Fibroblast of the conjunctiva (primary cell): ENCODE measurements at regions not wholly inside any gene's neighbourhood (a gene's known extent, or its start where the extent isn't known, plus 50 kb on each side); places are given as distances from the start of the nearest gene placed in this dataset.

ENCODE experiments used
- DNase-seq: peaks from one replicate; pipeline ENCODE4 v3.0.0-alpha.2; 2010; ENCODE audit warnings: low read depth

- DNase-seq = no peak
Observed at GRCh38 chr4:159445692-159446091, 342.8 kb downstream of the RAPGEF2 start.

- peak; percentile 60 for DNase-seq
Observed at GRCh38 chr4:159446266-159446976, 343.5 kb downstream of the RAPGEF2 start.

DNA sequence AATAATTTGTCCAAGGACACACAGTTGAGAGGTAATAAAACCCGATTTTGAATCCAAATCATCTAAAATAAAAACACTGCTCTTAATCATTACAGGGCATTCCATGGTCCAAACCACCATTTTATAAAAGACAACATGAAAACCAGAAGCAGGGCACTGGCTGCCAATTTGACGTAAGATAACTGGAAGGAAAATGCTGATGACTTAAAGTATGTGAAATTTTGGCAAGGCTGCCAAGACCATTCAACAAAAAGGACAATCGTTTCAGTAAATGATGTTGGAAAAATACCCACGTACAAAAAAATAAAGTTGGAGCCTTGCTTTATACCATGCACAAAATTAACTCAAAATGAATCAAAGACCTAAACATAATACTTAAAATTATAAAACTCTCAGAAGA lies 344.4 kb downstream of the RAPGEF2 start:
- DNase-seq = no peak

- DNase-seq = no peak
Observed at GRCh38 chr4:159451006-159451405, 348.1 kb downstream of the RAPGEF2 start.

DNA sequence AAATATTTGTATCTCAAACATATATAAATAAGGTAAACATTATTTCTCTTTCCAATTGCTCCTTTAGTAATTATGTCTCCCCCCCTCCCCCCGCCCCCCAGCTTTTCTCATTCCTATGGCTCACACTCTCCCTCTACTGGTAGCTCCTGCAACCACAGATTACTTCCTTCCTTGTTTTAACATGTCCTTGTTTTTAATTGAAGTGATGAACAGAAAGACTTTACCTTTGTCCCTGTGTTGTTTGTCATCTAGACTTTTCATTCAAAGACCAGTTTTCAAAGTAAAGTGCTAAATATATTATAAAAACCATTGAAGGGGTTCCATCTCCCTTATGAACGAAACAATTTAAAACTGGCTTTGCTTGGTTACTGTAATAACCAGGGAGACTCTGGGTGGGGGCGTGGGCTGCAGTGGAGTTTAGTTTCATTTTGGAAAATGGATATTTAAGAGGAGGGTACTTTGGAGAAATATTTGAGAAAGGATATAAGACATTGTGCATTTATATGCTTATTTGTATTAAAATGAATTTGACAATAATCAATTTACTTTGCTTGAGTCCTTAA lies 352.9 kb downstream of the RAPGEF2 start:
- DNase-seq = no peak

DNA sequence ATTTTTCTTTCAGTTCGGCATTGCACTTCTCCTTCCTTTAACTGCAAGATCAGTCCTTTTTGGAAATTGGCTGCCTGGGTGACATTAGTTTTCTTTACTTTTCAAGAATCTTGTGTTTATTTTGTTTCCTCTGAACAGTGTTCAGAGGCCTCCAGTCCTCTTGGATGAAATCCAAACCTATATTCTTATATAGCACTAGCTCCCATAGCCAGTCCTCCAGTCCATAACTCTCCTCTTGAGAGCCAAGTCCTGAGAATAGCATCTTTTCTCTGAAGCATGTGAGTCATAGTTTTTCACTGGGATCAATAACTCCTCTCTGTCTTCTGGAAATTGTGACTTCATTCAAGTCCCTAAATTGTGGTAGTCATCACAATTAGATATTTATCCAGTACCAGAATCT lies 357.5 kb downstream of the RAPGEF2 start:
- DNase-seq = no peak

- no peak for DNase-seq
Observed at GRCh38 chr4:159463235-159463634, 360.4 kb downstream of the RAPGEF2 start.

DNA sequence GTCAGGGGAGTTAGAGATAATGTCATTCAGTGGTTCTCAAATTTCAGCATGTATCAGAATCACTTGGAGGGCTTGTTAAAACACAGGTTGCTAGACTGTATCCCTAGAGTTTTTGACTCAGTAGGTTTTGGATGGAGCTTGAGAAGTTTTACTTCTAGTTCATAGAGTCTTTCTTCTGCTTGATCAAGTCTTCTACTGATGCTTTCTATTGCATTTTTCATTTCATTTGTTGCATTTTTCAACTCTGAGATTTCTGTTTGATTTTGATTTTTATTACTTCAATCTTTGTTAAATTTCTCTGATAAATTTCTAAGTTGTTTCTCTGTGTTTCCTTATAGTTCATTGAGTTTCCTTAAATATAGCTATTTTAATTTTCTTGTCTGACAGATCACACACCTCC lies 361.4 kb downstream of the RAPGEF2 start:
- no peak for DNase-seq

- no peak for DNase-seq
Observed at GRCh38 chr4:159476886-159477285, 374.0 kb downstream of the RAPGEF2 start.

DNA sequence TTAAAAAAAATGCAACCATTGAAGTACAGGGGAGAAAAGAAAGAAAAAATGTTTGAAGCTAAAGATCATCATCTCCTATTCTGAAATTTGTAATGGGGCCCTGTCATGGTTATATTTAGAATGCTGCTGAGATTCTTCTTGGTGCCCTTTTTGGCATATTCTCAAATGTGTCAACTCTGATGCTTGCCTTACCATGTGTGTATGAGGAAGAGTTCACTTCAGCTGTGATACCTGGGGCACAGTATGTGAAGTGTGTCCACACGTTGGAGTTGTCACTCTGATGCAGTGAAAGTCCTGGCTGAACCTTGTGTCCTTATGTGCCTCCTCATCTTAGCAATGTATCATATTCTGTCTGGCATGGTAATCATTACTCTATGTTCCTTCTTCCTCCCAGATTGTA lies 377.9 kb downstream of the RAPGEF2 start:
- DNase-seq = no peak

DNA sequence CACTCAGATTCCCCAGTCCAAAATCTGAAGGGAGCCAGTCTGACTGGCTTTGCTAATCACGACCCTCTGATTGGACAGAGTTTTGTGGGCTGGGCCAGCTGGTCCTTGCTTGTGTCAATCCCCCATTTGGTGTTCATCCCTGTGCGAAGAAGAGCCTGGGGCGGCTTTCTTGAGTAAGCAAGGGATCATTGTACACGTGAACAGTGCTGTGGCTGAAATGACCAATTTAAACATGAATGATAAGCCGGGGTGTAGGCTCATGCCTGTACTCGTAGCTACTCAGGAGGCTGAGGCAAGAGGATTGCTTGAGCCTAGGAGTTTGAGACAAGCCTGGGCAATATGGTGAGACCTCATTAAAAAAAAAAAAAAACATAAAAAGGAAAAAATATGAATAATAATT lies 379.1 kb downstream of the RAPGEF2 start:
- no peak for DNase-seq

- no peak for DNase-seq
Observed at GRCh38 chr4:159483110-159483781, 380.4 kb downstream of the RAPGEF2 start.

DNA sequence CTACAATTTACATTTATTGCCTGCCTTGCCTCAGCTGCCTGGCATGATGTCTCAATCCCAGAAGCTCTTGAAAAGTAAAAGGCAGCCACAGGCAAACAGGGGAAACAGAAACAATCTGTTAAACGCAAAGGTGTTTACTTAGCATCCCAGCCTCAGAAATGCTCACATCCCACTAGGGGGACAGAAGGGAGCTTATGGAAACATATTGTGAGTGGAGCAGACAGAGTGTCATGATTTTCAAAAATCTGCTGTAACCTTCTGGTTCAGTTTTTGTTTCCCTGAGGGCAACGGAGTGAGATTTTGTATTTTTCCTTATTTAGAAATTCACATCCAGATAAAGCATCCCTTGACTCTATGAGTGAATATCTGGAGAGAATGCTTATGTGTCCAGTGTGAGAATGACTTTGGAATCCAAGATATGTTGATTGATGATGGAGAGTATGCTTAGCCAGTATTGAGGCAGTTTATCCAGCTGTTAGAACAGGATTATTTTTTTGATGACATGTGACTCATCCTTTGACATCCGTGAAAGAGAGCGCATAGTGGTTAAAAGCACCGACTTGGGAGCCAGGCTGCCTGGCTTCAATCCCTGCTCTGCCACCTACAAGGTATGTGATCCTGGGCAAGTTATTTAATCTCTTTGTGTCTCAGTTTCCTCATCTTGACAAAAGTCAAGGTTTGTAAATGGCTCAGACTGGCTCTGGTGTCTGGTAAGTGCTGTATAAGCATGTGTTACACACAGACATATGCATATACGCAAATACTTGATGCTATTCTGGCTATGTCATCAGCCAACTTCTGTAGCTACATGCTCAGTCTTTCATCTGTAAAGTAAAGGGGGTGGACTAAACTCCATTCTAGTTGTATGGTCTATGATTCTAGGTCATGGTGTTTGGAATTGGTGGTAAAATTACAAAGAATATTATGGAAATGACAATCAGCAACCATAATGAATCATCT lies 381.2 kb downstream of the RAPGEF2 start:
- no peak for DNase-seq

DNA sequence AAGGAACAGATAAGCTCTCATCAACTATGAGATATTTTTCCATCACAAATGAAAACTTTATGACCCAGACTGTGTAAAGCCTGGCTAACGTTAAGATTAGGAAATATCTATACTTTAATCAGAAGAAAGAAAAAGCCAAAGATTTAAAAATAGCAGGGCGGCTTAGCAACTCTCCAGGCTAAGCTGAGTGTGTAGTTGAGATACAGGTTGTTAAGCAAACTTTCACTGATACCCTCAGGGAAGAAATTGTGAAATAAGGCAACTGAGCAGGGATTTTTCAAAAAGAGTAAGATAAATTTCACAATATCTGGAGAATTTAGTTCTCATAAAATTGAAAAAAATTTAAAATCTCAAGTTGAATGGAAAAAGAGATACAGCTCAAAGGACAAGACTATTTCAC lies 382.0 kb downstream of the RAPGEF2 start:
- no peak for DNase-seq

DNA sequence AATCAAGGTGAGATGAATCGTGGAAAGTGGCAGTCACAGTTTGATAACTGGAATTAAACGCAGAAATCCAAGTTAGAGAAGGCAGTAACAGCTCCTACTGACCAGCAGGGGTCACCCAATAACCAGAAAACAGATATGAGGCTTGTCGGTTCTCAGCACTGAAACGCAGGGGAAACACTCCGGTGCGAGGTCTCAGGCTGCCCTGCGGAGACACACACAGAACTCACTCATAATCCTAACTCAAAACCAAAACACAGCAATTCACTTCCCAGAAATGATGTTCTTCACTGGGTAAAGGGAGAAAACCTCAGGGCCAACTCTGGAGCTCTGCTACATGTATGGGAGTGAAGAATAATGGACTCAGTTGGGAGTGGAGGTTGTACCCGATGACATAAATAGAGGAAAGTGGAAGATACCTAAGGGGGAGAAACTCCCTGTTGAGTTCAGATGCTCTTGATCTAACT lies 384.4 kb downstream of the RAPGEF2 start:
- peak; percentile 66 for DNase-seq

- no peak for DNase-seq
Observed at GRCh38 chr4:159489646-159490045, 386.8 kb downstream of the RAPGEF2 start.

- no peak for DNase-seq
Observed at GRCh38 chr4:159495515-159496236, 392.8 kb downstream of the RAPGEF2 start.

DNA sequence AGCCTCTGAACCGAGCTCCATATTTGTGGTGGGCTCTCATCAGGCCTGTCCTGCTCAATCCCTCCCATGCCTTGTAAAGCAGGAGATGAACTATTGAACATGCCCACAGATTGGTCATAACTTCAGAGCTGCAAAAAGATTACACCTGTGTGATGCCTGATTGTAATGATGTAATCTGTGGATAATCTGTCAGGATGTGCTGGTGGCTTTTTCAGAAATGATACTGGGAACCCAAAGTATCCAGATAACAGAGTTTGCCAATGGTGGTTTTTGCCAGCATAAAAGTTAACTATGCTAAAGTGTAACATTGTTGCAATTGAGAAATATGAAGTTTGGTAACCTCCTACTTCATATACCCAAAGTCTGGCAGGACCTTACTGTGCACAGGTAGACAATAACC lies 393.4 kb downstream of the RAPGEF2 start:
- no peak for DNase-seq

DNA sequence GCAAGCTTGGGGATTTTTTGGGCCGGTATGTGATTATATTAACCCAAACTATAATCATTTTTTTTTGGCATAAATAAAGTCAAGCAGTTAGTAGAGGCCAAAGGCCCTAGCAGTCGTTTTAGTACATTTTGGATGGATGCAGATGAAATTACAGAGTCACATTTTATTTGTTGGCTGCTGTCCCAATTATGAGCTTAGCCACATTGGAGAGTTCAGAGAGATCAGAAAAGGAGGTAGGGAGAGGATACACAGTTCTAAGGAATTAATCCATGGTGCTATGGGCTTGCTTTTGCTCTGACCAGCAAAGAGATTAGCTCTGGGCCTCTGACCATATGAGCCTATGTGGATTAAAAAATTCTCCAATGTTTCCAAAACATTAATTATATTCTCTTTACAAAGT lies 395.1 kb downstream of the RAPGEF2 start:
- DNase-seq = no peak

- no peak for DNase-seq
Observed at GRCh38 chr4:159498446-159499115, 395.7 kb downstream of the RAPGEF2 start.

DNA sequence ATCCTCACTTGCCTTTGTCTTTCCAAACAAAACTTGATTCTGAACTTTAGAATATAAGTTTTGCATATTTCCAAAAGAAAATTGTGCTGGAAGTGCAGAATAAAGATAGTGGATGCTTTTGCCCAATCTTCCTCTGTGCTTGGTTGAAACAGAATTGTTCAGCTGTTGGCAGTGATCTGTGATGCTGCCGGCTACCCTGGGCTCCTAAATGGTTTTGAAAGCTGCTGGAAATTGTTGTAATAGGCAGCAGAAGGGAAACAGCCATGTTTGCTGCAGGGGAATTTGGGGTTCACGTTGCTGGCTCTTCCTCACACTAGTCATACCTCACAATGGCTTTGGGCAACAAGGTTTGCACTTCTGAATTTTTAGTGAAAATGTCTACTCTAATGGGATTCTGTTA lies 398.0 kb downstream of the RAPGEF2 start:
- DNase-seq = no peak
